ACC112 (cell line): ENCODE measurements at regions not wholly inside any gene's neighbourhood (a gene's known extent, or its start where the extent isn't known, plus 50 kb on each side); places are given as distances from the start of the nearest gene placed in this dataset.

Source experiments
- H2AFZ ChIP-seq: fragments of 200-600 bp; sonication (generic); one replicate; pipeline ENCODE4 v1.6.0; 2017; ENCODE audit warnings: antibody characterized with exemption, low read length; ENCODE audit not compliant: unreplicated experiment
- H3K27ac ChIP-seq: fragments of 200-600 bp; sonication (generic); 2 replicates; pipeline ENCODE4 v1.5.1; 2014; ENCODE audit warnings: low read depth, mild to moderate bottlenecking, antibody characterized with exemption, low read length, moderate library complexity
- H3K27me3 ChIP-seq: fragments of 200-600 bp; sonication (generic); 2 replicates; pipeline ENCODE4 v1.6.1; 2014; ENCODE audit warnings: mild to moderate bottlenecking, antibody characterized with exemption, low read length, moderate library complexity, mixed read lengths; ENCODE audit not compliant: insufficient read depth
- H3K36me3 ChIP-seq: fragments of 200-600 bp; sonication (generic); 2 replicates; pipeline ENCODE4 v1.6.1; 2016; ENCODE audit warnings: mild to moderate bottlenecking, antibody characterized with exemption, low read length, moderate library complexity, mixed read lengths; ENCODE audit not compliant: insufficient read depth
- H3K4me1 ChIP-seq: fragments of 200-600 bp; sonication (generic); one replicate; pipeline ENCODE4 v1.6.1; 2016; ENCODE audit warnings: low read length, mixed read lengths; ENCODE audit not compliant: insufficient read depth, unreplicated experiment, control insufficient read depth
- H3K4me3 ChIP-seq: fragments of 200-600 bp; sonication (generic); 2 replicates; pipeline ENCODE4 v1.5.1; 2014; ENCODE audit warnings: mild to moderate bottlenecking, low read depth, low read length
- H3K79me2 ChIP-seq: fragments of 200-600 bp; sonication (generic); one replicate; pipeline ENCODE4 v1.6.0; 2016; ENCODE audit warnings: low read length; ENCODE audit not compliant: control insufficient read depth, unreplicated experiment, insufficient read depth

GRCh38 chr3:110456001-110456400 lies 615.6 kb upstream of the NECTIN3 start:
- H3K4me3 ChIP-seq = no peak overlapping the region
- no peaks in the 10 kb centered on the region for H3K27me3 ChIP-seq
- no peak overlapping the region for H3K27ac ChIP-seq
- peaks cover 3% of the 10 kb centered on the region for H3K4me1 ChIP-seq
- no peak overlapping the region for H2AFZ ChIP-seq
- H3K79me2 ChIP-seq = no peaks in the 10 kb centered on the region
- no peaks in the 10 kb centered on the region for H3K36me3 ChIP-seq

- no peak overlapping the region for H3K27ac ChIP-seq
- H3K4me1 ChIP-seq = peaks cover 3% of the 10 kb centered on the region
- H2AFZ ChIP-seq = no peak overlapping the region
- no peaks in the 10 kb centered on the region for H3K79me2 ChIP-seq
- no peaks in the 10 kb centered on the region for H3K36me3 ChIP-seq
- no peaks in the 10 kb centered on the region for H3K27me3 ChIP-seq
- H3K4me3 ChIP-seq = no peak overlapping the region
Measured at GRCh38 chr3:110456438-110457138, 615.0 kb upstream of the NECTIN3 start.

DNA sequence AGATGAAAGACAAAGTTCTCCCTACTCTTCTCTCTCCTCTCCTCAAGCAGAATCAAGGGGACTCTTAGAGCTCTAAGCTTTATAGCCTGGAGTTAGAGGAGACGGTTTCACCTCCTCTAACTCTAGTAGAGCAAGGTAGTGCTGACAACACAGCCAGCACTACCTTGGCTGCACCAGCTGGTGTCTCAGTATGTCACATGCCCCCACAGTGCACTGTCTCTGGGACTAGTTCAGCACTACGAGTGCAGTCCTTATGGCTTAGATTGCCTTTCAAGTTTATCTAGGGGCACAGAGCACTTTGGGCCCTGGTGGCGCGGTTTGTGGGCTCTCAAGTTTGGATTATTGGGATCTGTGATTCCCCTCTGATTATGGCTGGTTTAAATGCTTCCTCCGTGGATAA lies 614.1 kb upstream of the NECTIN3 start:
- peaks cover 3% of the 10 kb centered on the region for H3K4me1 ChIP-seq
- H3K4me3 ChIP-seq = no peak overlapping the region
- no peaks in the 10 kb centered on the region for H3K27me3 ChIP-seq
- no peaks in the 10 kb centered on the region for H3K36me3 ChIP-seq
- H3K27ac ChIP-seq = no peak overlapping the region
- H2AFZ ChIP-seq = no peak overlapping the region
- H3K79me2 ChIP-seq = no peaks in the 10 kb centered on the region

- H3K79me2 ChIP-seq = no peaks in the 10 kb centered on the region
- H3K36me3 ChIP-seq = no peaks in the 10 kb centered on the region
- no peak overlapping the region for H3K27ac ChIP-seq
- peaks cover under 1% of the 10 kb centered on the region for H3K4me1 ChIP-seq
- H3K4me3 ChIP-seq = no peak overlapping the region
- H2AFZ ChIP-seq = no peak overlapping the region
- no peaks in the 10 kb centered on the region for H3K27me3 ChIP-seq
Measured at GRCh38 chr3:110459021-110459420, 612.6 kb upstream of the NECTIN3 start.

- Histone ChIP-seq H3K4me3 (no peak overlapping the region), H2AFZ (no peak overlapping the region), H3K27ac (no peak overlapping the region), H3K27me3 (no peaks in the 10 kb centered on the region), H3K36me3 (no peaks in the 10 kb centered on the region), H3K79me2 (no peaks in the 10 kb centered on the region), H3K4me1 (no peaks in the 10 kb centered on the region)
Measured at GRCh38 chr3:110470310-110470709, 601.3 kb upstream of the NECTIN3 start.

DNA sequence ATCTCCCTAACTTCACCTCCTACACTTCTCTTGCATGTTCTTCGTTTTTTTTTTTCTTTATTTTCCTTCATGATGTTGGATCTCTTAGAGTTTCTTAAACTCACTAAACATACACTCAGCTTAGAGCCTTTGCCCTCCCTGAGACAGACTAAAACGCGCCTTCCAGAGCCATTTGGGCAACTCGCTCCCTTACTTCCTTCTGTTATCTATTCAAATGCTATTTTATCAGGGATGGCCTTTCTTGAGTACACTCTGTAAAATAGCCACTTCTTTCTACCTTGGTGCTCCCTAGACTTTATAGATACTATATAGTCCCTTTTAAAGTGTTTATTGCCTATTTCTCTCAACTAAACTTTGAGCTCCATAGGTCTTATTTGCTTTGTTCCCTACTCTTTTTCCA lies 598.2 kb upstream of the NECTIN3 start:
- no peak overlapping the region for H2AFZ ChIP-seq

GRCh38 chr3:110474397-110474796 lies 597.2 kb upstream of the NECTIN3 start:
- no peak overlapping the region for H2AFZ ChIP-seq
- no peaks in the 10 kb centered on the region for H3K79me2 ChIP-seq
- no peak overlapping the region for H3K27ac ChIP-seq
- no peak overlapping the region for H3K4me3 ChIP-seq
- no peaks in the 10 kb centered on the region for H3K27me3 ChIP-seq
- H3K4me1 ChIP-seq = peaks cover 4% of the 10 kb centered on the region
- no peaks in the 10 kb centered on the region for H3K36me3 ChIP-seq

More for the DNA sequence above, 598.2 kb upstream of the NECTIN3 start:
- Histone ChIP-seq H3K36me3 (no peaks in the 10 kb centered on the region), H3K27ac (no peak overlapping the region), H3K79me2 (no peaks in the 10 kb centered on the region), H3K4me1 (peaks cover under 1% of the 10 kb centered on the region), H3K4me3 (no peak overlapping the region), H3K27me3 (no peaks in the 10 kb centered on the region)

DNA sequence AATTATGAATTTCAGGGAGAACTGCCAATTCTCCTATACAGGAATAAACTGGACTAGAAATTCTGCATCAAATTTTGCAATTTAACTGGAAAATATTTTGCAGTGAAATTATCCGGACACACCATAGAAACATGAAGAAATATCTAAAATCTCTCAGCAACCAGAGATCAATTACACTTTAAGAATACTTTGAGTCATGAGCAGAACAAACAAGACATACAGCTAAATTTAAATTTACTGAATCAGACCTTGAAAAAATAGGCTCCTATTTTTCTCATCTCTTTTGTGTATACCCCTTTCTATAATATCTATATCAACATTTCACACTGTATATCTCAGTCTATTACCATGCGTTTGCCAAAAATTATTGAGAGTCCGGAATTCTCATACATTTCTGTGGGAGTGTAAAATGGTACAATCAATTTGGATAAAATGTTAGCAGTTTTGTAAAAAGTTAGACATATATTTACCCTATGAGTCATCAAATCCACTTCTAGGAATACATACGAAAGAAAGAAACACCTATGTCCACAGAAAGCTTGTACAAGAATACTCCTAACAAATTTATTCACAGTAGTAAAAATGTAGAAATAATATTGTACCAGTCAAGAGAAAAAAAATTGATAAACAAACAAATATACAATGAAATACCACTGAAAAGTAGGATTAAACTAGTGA lies 593.1 kb upstream of the NECTIN3 start:
- no peaks in the 10 kb centered on the region for H3K27me3 ChIP-seq

GRCh38 chr3:110479731-110480130 lies 591.9 kb upstream of the NECTIN3 start:
- Histone ChIP-seq H2AFZ (no peak overlapping the region), H3K27me3 (no peaks in the 10 kb centered on the region), H3K79me2 (no peaks in the 10 kb centered on the region), H3K4me1 (peaks cover 4% of the 10 kb centered on the region), H3K27ac (no peak overlapping the region), H3K36me3 (no peaks in the 10 kb centered on the region), H3K4me3 (no peak overlapping the region)

More for the DNA sequence above, 593.1 kb upstream of the NECTIN3 start:
- Histone ChIP-seq H3K4me1 (peaks cover 4% of the 10 kb centered on the region), H3K79me2 (no peaks in the 10 kb centered on the region), H3K4me3 (no peak overlapping the region), H3K27ac (no peak overlapping the region), H3K36me3 (no peaks in the 10 kb centered on the region), H2AFZ (no peak overlapping the region)

- no peak overlapping the region for H2AFZ ChIP-seq
- no peak overlapping the region for H3K4me3 ChIP-seq
- H3K79me2 ChIP-seq = no peaks in the 10 kb centered on the region
- H3K36me3 ChIP-seq = no peaks in the 10 kb centered on the region; the same call in 1 of the 2 replicates
- no peaks in the 10 kb centered on the region for H3K27me3 ChIP-seq
- no peak overlapping the region for H3K27ac ChIP-seq
- H3K4me1 ChIP-seq = no peaks in the 10 kb centered on the region
Measured at GRCh38 chr3:110485389-110485788, 586.2 kb upstream of the NECTIN3 start.

DNA sequence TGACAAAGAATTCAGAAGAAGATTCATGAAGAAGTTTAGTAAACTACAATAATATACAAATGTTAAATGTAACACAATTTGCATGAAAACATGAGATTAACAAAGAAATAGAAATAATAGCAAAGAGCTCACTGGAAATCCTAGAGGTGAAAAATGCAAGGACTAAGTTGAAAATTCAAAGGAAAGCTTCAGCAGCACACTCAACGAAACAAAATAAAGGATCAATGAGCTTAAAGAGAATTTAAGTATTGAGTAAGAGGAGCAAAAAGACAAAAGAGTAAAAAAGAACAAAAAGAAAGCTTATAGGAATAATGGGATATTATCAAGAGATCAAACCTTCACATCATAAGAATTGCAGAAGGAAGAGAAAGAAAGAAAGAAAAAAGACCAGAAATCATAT lies 583.8 kb upstream of the NECTIN3 start:
- no peaks in the 10 kb centered on the region; the same call in 1 of the 2 replicates for H3K36me3 ChIP-seq
- H3K4me3 ChIP-seq = no peak overlapping the region
- no peak overlapping the region for H2AFZ ChIP-seq
- H3K4me1 ChIP-seq = no peaks in the 10 kb centered on the region
- no peaks in the 10 kb centered on the region for H3K79me2 ChIP-seq
- no peak overlapping the region for H3K27ac ChIP-seq
- H3K27me3 ChIP-seq = no peaks in the 10 kb centered on the region
